ENCODE measurements at regions not wholly inside any gene's neighbourhood (a gene's known extent, or its start where the extent isn't known, plus 50 kb on each side); places are given as distances from the start of the nearest gene placed in this dataset.

DNA sequence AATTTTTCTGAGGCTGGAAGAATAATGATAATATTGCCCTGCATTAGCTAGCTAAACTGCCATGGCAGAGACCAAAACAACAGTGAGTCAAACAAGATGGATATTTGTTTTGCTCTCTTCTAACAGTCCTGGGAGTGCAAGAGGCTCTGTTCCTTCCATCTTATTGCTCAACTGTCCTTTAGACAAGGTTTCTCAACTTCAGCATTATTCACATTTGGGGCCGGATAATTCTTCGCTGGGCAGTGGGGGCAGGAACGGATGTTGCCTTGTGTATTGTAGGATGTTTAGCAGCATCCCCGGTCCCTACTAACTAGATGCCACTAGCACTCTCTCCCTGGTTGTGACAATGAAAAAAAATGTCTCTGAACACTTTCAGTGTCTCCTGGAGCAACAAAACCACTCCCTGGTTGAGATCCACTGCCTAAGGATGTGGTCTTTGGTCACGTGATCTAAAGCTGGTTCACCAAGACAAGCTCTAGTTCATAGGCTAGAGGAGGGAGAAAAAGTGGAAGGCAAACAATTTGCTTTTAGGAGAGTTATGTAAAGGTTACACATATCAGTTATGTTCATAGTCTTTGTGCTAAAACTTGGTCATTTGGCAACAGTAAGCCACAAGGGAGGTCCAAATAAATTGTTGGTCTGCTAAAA lies 144.4 kb downstream of the PCTP start:
- no peak overlapping the region for H2AFZ ChIP-seq (ENCODE audit: low read length)
- no peak overlapping the region for H3K18ac ChIP-seq (ENCODE audit: low read length)
- no peak overlapping the region for H3K27ac ChIP-seq (replicated peaks; ENCODE audit: low read length)
- H4K8ac ChIP-seq (ENCODE audit: low read depth, low read length), result no peak overlapping the region
- H4K91ac ChIP-seq (ENCODE audit: low read depth, low read length, poor library complexity), result no peak overlapping the region
- H2AK5ac ChIP-seq (ENCODE audit: low read depth, low read length), result no peak overlapping the region
- no peaks in the 10 kb centered on the region for H3K79me1 ChIP-seq (ENCODE audit: low read depth, low read length)
- H3K23ac ChIP-seq (ENCODE audit: low read depth, low read length, poor library complexity), result no peak overlapping the region
- no peak overlapping the region for H3K4me2 ChIP-seq (ENCODE audit: insufficient read depth, low read length, poor library complexity, severe bottlenecking)
- no peak overlapping the region for H2BK120ac ChIP-seq (ENCODE audit: low read depth, low read length)
- H2BK12ac ChIP-seq (ENCODE audit: low read length), result no peak overlapping the region
- H3K4me3 ChIP-seq (ENCODE audit: low read length in 2 of 2), result no peak overlapping the region
- H3K27me3 ChIP-seq (ENCODE audit: control insufficient read depth in 3 of 3, insufficient read depth in 3 of 3, low read depth in 1 of 3, low read length in 3 of 3), result no peaks in the 10 kb centered on the region
- H3K36me3 ChIP-seq (replicated peaks in 1 of 2; ENCODE audit: control insufficient read depth in 2 of 2, insufficient read depth in 2 of 2, low read length in 2 of 2), result no peaks in the 10 kb centered on the region
- no peak overlapping the region for H3K9ac ChIP-seq (ENCODE audit: low read depth, low read length, poor library complexity)
- H2BK15ac ChIP-seq (ENCODE audit: low read length), result no peak overlapping the region
- H3K9me3 ChIP-seq (replicated peaks in 1 of 2; ENCODE audit: control insufficient read depth in 2 of 2, insufficient read depth in 1 of 2, low read depth in 1 of 2, low read length in 2 of 2), result no peaks in the 10 kb centered on the region
- no peak for DNase-seq (ENCODE audit: low spot score)
- no peak overlapping the region for H3K14ac ChIP-seq (ENCODE audit: low read length)
- H3K4me1 ChIP-seq (ENCODE audit: control insufficient read depth in 2 of 2, insufficient read depth in 1 of 2, low read depth in 1 of 2, low read length in 2 of 2), result no peaks in the 10 kb centered on the region
- H2BK5ac ChIP-seq (ENCODE audit: low read length), result no peak overlapping the region
- no CpG with 5 or more reads among the region's 5 CpGs for WGBS, 2 donors (ENCODE audit: extremely low coverage in 2 of 2, insufficient read length in 2 of 2, insufficient replicate concordance in 1 of 2)
- H3K4ac ChIP-seq (ENCODE audit: low read length), result no peak overlapping the region

DNA sequence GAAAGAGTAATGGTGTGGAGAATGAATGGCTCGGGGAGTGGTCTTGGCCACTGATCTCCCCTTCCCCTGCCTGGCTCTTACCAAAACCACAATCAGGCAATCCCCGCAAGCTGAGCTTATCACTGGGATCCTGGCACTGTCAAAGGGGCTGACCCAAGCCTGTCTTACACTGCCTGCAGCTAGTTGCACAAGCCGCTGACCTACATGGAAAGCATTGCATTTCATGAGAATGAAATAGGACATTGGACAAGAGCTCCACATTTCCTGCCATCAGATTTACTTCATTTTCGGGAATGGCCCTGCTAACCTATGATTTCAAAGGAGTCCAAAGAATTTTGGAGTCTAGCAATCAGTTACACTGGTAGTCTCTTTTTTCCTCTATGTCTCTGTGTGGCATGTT lies 146.4 kb downstream of the PCTP start:
- Histone ChIP-seq H2AK5ac (ENCODE audit: low read depth, low read length) (no peak overlapping the region), H3K4me3 (ENCODE audit: low read length in 2 of 2) (no peak overlapping the region), H2AFZ (ENCODE audit: low read length) (no peak overlapping the region), H3K4me1 (ENCODE audit: control insufficient read depth in 2 of 2, insufficient read depth in 1 of 2, low read depth in 1 of 2, low read length in 2 of 2) (no peaks in the 10 kb centered on the region), H3K23ac (ENCODE audit: low read depth, low read length, poor library complexity) (no peak overlapping the region), H3K79me1 (ENCODE audit: low read depth, low read length) (no peaks in the 10 kb centered on the region), H2BK12ac (ENCODE audit: low read length) (no peak overlapping the region), H2BK120ac (ENCODE audit: low read depth, low read length) (no peak overlapping the region), H3K14ac (ENCODE audit: low read length) (no peak overlapping the region), H4K8ac (ENCODE audit: low read depth, low read length) (no peak overlapping the region), H2BK5ac (ENCODE audit: low read length) (no peak overlapping the region), H2BK15ac (ENCODE audit: low read length) (no peak overlapping the region), H4K91ac (ENCODE audit: low read depth, low read length, poor library complexity) (no peak overlapping the region), H3K4me2 (ENCODE audit: insufficient read depth, low read length, poor library complexity, severe bottlenecking) (no peak overlapping the region), H3K36me3 (replicated peaks in 1 of 2; ENCODE audit: control insufficient read depth in 2 of 2, insufficient read depth in 2 of 2, low read length in 2 of 2) (no peaks in the 10 kb centered on the region), H3K27me3 (ENCODE audit: control insufficient read depth in 3 of 3, insufficient read depth in 3 of 3, low read depth in 1 of 3, low read length in 3 of 3) (no peaks in the 10 kb centered on the region), H3K4ac (ENCODE audit: low read length) (no peak overlapping the region), H3K27ac (replicated peaks; ENCODE audit: low read length) (no peak overlapping the region), H3K9me3 (replicated peaks in 1 of 2; ENCODE audit: control insufficient read depth in 2 of 2, insufficient read depth in 1 of 2, low read depth in 1 of 2, low read length in 2 of 2) (no peaks in the 10 kb centered on the region), H3K18ac (ENCODE audit: low read length) (no peak overlapping the region), H3K9ac (ENCODE audit: low read depth, low read length, poor library complexity) (no peak overlapping the region)
- WGBS, 2 donors (ENCODE audit: extremely low coverage in 2 of 2, insufficient read length in 2 of 2, insufficient replicate concordance in 1 of 2), result no CpG with 5 or more reads among the region's 4 CpGs
- DNase-seq (ENCODE audit: low spot score), result no peak

DNA sequence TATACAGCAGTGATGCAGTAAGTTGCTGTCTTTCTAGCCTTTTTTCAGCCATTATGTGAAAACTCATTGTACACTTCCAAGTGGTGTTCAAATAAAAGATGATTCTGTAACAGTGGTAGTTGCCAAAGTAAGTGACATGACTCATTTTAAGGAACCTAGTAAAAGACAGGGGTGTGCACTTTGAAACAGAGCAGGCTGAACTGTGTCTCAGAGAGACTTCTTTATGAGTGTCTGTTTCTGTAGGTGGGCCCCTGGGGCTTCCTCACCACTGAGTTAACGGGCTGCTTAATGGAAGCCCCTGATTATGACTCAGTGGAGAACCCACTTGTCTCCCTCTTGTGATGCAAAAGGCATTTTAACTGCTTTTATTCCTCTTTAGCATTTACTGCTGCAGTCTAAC lies 147.3 kb downstream of the PCTP start:
- Histone ChIP-seq H2BK15ac (ENCODE audit: low read length) (no peak overlapping the region), H3K4me1 (ENCODE audit: control insufficient read depth in 2 of 2, insufficient read depth in 1 of 2, low read depth in 1 of 2, low read length in 2 of 2) (no peaks in the 10 kb centered on the region), H2AK5ac (ENCODE audit: low read depth, low read length) (no peak overlapping the region), H4K91ac (ENCODE audit: low read depth, low read length, poor library complexity) (no peak overlapping the region), H3K4me3 (ENCODE audit: low read length in 2 of 2) (no peak overlapping the region), H3K14ac (ENCODE audit: low read length) (no peak overlapping the region), H3K27me3 (ENCODE audit: control insufficient read depth in 3 of 3, insufficient read depth in 3 of 3, low read depth in 1 of 3, low read length in 3 of 3) (no peaks in the 10 kb centered on the region), H3K4me2 (ENCODE audit: insufficient read depth, low read length, poor library complexity, severe bottlenecking) (no peak overlapping the region), H4K8ac (ENCODE audit: low read depth, low read length) (no peak overlapping the region), H3K9me3 (replicated peaks in 1 of 2; ENCODE audit: control insufficient read depth in 2 of 2, insufficient read depth in 1 of 2, low read depth in 1 of 2, low read length in 2 of 2) (no peaks in the 10 kb centered on the region), H2AFZ (ENCODE audit: low read length) (no peak overlapping the region), H3K79me1 (ENCODE audit: low read depth, low read length) (no peaks in the 10 kb centered on the region), H3K27ac (replicated peaks; ENCODE audit: low read length) (no peak overlapping the region), H2BK5ac (ENCODE audit: low read length) (no peak overlapping the region), H3K23ac (ENCODE audit: low read depth, low read length, poor library complexity) (no peak overlapping the region), H3K36me3 (replicated peaks in 1 of 2; ENCODE audit: control insufficient read depth in 2 of 2, insufficient read depth in 2 of 2, low read length in 2 of 2) (no peaks in the 10 kb centered on the region), H3K4ac (ENCODE audit: low read length) (no peak overlapping the region), H2BK12ac (ENCODE audit: low read length) (no peak overlapping the region), H2BK120ac (ENCODE audit: low read depth, low read length) (no peak overlapping the region), H3K9ac (ENCODE audit: low read depth, low read length, poor library complexity) (no peak overlapping the region), H3K18ac (ENCODE audit: low read length) (no peak overlapping the region)
- no CpG with 5 or more reads among the region's 1 CpG for WGBS, 2 donors (ENCODE audit: extremely low coverage in 2 of 2, insufficient read length in 2 of 2, insufficient replicate concordance in 1 of 2)
- no peak for DNase-seq (ENCODE audit: low spot score)

DNA sequence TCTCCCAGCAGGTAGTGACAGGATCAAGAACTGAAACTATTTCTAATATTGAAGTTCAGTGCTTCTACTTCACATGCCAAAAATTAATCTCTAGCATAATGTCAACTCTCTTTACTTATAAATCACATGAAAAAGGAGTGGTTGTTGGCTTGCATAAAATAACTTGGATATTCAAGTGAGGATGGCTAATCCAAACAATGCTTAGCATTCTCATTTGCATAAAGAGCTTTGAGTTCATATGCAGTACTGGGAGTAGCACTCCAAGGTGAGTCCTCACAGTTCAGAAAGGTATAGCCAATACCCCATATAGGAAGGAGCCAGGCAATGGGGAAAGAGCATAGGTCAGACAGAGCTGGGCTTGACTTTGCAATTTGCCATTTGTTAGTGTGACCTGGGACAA lies 149.3 kb downstream of the PCTP start:
- Histone ChIP-seq H4K91ac (ENCODE audit: low read depth, low read length, poor library complexity) (no peak overlapping the region), H3K14ac (ENCODE audit: low read length) (no peak overlapping the region), H3K9ac (ENCODE audit: low read depth, low read length, poor library complexity) (no peak overlapping the region), H3K27ac (replicated peaks; ENCODE audit: low read length) (no peak overlapping the region), H2BK120ac (ENCODE audit: low read depth, low read length) (no peak overlapping the region), H3K36me3 (replicated peaks in 1 of 2; ENCODE audit: control insufficient read depth in 2 of 2, insufficient read depth in 2 of 2, low read length in 2 of 2) (no peaks in the 10 kb centered on the region), H3K4ac (ENCODE audit: low read length) (no peak overlapping the region), H3K23ac (ENCODE audit: low read depth, low read length, poor library complexity) (no peak overlapping the region), H3K9me3 (replicated peaks in 1 of 2; ENCODE audit: control insufficient read depth in 2 of 2, insufficient read depth in 1 of 2, low read depth in 1 of 2, low read length in 2 of 2) (no peaks in the 10 kb centered on the region), H4K8ac (ENCODE audit: low read depth, low read length) (no peak overlapping the region), H3K4me1 (ENCODE audit: control insufficient read depth in 2 of 2, insufficient read depth in 1 of 2, low read depth in 1 of 2, low read length in 2 of 2) (no peaks in the 10 kb centered on the region), H2AFZ (ENCODE audit: low read length) (no peak overlapping the region), H3K27me3 (ENCODE audit: control insufficient read depth in 3 of 3, insufficient read depth in 3 of 3, low read depth in 1 of 3, low read length in 3 of 3) (no peaks in the 10 kb centered on the region), H3K4me3 (ENCODE audit: low read length in 2 of 2) (no peak overlapping the region), H3K79me1 (ENCODE audit: low read depth, low read length) (no peaks in the 10 kb centered on the region), H2BK12ac (ENCODE audit: low read length) (no peak overlapping the region), H3K4me2 (ENCODE audit: insufficient read depth, low read length, poor library complexity, severe bottlenecking) (no peak overlapping the region), H3K18ac (ENCODE audit: low read length) (no peak overlapping the region), H2BK15ac (ENCODE audit: low read length) (no peak overlapping the region), H2BK5ac (ENCODE audit: low read length) (no peak overlapping the region), H2AK5ac (ENCODE audit: low read depth, low read length) (no peak overlapping the region)
- DNase-seq (ENCODE audit: low spot score), result no peak

Measured in neuronal stem cell (in vitro differentiated cells).